GM18502 (cell line): ENCODE measurements at regions not wholly inside any gene's neighbourhood (a gene's known extent, or its start where the extent isn't known, plus 50 kb on each side); places are given as distances from the start of the nearest gene placed in this dataset.

Source experiments
- ATAC-seq: cut with Tn5 transposase; IDR thresholded peaks from one replicate; pipeline ENCODE4 v1.9.1; 2021; ENCODE audit warnings: mild to moderate bottlenecking; ENCODE audit not compliant: unreplicated experiment, poor library complexity

- ATAC-seq, result no peak
These were observed 253.8 kb upstream of the DMD start for GRCh38 chrX:33465137-33465536.

GRCh38 chrX:33457102-33457501, 245.8 kb upstream of the DMD start:
- no peak for ATAC-seq

- ATAC-seq, result no peak
These were observed 235.9 kb upstream of the DMD start for GRCh38 chrX:33447285-33447684.

GRCh38 chrX:33434256-33435092, 223.1 kb upstream of the DMD start:
- peak; percentile 84 for ATAC-seq

- ATAC-seq, result no peak
These were observed 205.0 kb upstream of the DMD start for GRCh38 chrX:33416273-33416805.

- no peak for ATAC-seq
These were observed 204.1 kb upstream of the DMD start for GRCh38 chrX:33415459-33415858.

GRCh38 chrX:33385546-33385945, 174.2 kb upstream of the DMD start:
- ATAC-seq, result no peak

GRCh38 chrX:33379839-33380238, 168.5 kb upstream of the DMD start:
- no peak for ATAC-seq

GRCh38 chrX:33357606-33358005, 146.3 kb upstream of the DMD start:
- ATAC-seq, result no peak

- ATAC-seq, result no peak
These were observed 127.9 kb upstream of the DMD start for GRCh38 chrX:33339219-33339618.

GRCh38 chrX:33336783-33337182, 125.4 kb upstream of the DMD start:
- ATAC-seq, result no peak

- ATAC-seq, result no peak
These were observed 121.9 kb upstream of the DMD start for GRCh38 chrX:33333271-33333670.

- ATAC-seq, result no peak
These were observed 119.4 kb upstream of the DMD start for GRCh38 chrX:33330798-33331197.

- no peak for ATAC-seq
These were observed 112.8 kb upstream of the DMD start for GRCh38 chrX:33324099-33324498.

- no peak for ATAC-seq
These were observed 96.6 kb upstream of the DMD start for GRCh38 chrX:33307911-33308354.

- no peak for ATAC-seq
These were observed 87.3 kb upstream of the DMD start for GRCh38 chrX:33298622-33299021.

GRCh38 chrX:33285550-33285949, 74.2 kb upstream of the DMD start:
- ATAC-seq, result no peak

- no peak for ATAC-seq
These were observed 65.7 kb upstream of the DMD start for GRCh38 chrX:33277046-33277445.

- no peak for ATAC-seq
These were observed 62.2 kb upstream of the DMD start for GRCh38 chrX:33273535-33273934.

- no peak for ATAC-seq
These were observed 61.6 kb upstream of the DMD start for GRCh38 chrX:33272986-33273385.
